Testis (tissue), 2 donors: ENCODE measurements at regions not wholly inside any gene's neighbourhood (a gene's known extent, or its start where the extent isn't known, plus 50 kb on each side); places are given as distances from the start of the nearest gene placed in this dataset.

ENCODE experiments used
- POLR2A ChIP-seq: fragments of 450-650 bp; IDR thresholded peaks from one replicate; pipeline ENCODE4 v1.6.1; 2017; ENCODE audit warnings: antibody characterized with exemption, mild to moderate bottlenecking, moderate library complexity
- TF ChIP-seq, protein P1 (sequence below), 3 experiments: fragments of 450-650 bp in 2 of 3; fragments of 200-600 bp in 1 of 3; sonication (generic) in 1 of 3; IDR thresholded peaks; one replicate each; pipeline ENCODE4 v1.5.1; 2016 to 2019; ENCODE audit warnings: antibody characterized with exemption in 3 of 3, mild to moderate bottlenecking in 2 of 3, moderate library complexity in 1 of 3

DNA sequence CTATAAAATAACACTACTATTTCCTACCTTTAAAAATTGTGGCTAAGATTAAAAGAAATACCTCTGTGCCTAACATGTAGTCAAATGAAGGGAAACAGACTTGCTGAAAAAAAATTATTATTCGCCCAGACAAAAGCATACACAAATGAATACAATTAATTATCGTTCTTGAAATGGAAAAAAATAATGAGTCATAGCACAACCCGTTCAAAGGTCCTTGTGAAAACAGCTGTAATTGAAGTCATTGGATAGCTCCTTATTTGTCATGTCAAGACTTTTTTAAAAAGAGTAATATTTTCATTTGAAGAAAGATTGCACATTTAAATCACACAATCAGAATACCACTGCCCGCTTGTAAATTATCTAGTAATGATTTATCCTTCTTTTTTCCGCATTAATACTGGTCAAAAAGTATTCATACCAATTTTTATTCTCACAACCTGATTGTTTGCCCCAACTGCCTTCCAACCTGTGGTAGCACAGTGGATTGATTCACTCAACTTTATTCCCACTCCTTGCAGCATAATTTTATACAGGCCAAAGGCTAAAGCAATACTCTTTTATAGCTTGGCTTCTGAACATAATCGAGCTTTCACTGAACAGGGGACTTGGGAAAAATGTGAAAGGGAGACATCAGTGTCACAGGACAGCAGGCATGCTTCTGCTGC is 655.2 kb upstream of the MAP3K7 start:
- TF ChIP-seq, protein P1, sequence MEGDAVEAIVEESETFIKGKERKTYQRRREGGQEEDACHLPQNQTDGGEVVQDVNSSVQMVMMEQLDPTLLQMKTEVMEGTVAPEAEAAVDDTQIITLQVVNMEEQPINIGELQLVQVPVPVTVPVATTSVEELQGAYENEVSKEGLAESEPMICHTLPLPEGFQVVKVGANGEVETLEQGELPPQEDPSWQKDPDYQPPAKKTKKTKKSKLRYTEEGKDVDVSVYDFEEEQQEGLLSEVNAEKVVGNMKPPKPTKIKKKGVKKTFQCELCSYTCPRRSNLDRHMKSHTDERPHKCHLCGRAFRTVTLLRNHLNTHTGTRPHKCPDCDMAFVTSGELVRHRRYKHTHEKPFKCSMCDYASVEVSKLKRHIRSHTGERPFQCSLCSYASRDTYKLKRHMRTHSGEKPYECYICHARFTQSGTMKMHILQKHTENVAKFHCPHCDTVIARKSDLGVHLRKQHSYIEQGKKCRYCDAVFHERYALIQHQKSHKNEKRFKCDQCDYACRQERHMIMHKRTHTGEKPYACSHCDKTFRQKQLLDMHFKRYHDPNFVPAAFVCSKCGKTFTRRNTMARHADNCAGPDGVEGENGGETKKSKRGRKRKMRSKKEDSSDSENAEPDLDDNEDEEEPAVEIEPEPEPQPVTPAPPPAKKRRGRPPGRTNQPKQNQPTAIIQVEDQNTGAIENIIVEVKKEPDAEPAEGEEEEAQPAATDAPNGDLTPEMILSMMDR (IDR thresholded peaks at IDR 0.05) = no peak
- no peak for TF ChIP-seq POLR2A
